Sigmoid colon (tissue), 4 donors: ENCODE measurements at regions not wholly inside any gene's neighbourhood (a gene's known extent, or its start where the extent isn't known, plus 50 kb on each side); places are given as distances from the start of the nearest gene placed in this dataset.

Experiments used
- POLR2AphosphoS5 ChIP-seq, 4 donors: sonication (generic); formaldehyde crosslinking; IDR thresholded peaks; one replicate each; pipeline ENCODE4 v1.6.1; 2017; ENCODE audit warnings: antibody characterized with exemption in 4 of 4
- TF ChIP-seq, protein P1 (sequence below), 4 experiments: fragments of 450-650 bp in 3 of 4; fragments of 200-600 bp in 1 of 4; IDR thresholded peaks; one replicate each; pipeline ENCODE4 v1.5.1; 2016 to 2019; ENCODE audit warnings: antibody characterized with exemption in 4 of 4, mild to moderate bottlenecking in 3 of 4, moderate library complexity in 2 of 4

DNA sequence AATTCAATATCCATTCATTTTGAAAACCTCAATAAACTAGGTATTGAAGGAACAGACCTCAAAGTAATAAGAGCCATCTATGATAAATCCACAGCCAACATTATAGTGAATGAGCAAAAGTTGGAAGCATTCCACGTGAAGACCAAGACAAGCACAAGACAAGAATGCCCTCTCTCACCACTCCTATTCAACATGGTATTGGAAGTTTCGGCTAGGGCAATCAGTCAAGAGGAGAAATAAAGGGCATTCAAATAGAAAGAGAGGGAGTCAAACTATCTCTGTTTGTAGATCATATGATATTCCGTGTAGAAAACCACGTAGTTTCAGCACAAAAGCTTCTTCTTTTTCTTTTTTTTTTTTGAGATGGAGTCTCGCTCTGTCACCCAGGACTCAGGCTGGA lies 550.3 kb downstream of the FSCB start:
- TF ChIP-seq, protein P1, sequence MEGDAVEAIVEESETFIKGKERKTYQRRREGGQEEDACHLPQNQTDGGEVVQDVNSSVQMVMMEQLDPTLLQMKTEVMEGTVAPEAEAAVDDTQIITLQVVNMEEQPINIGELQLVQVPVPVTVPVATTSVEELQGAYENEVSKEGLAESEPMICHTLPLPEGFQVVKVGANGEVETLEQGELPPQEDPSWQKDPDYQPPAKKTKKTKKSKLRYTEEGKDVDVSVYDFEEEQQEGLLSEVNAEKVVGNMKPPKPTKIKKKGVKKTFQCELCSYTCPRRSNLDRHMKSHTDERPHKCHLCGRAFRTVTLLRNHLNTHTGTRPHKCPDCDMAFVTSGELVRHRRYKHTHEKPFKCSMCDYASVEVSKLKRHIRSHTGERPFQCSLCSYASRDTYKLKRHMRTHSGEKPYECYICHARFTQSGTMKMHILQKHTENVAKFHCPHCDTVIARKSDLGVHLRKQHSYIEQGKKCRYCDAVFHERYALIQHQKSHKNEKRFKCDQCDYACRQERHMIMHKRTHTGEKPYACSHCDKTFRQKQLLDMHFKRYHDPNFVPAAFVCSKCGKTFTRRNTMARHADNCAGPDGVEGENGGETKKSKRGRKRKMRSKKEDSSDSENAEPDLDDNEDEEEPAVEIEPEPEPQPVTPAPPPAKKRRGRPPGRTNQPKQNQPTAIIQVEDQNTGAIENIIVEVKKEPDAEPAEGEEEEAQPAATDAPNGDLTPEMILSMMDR (IDR thresholded peaks at IDR 0.05), result no peak
- no peak for TF ChIP-seq POLR2AphosphoS5 (IDR thresholded peaks at IDR 0.05)
